ENCODE measurements at regions not wholly inside any gene's neighbourhood (a gene's known extent, or its start where the extent isn't known, plus 50 kb on each side); places are given as distances from the start of the nearest gene placed in this dataset.

- TF ChIP-seq TAF1 (IDR thresholded peaks at IDR 0.05; ENCODE audit: borderline replicate concordance, insufficient read depth, low read length): no peak
- TF ChIP-seq REST (IDR thresholded peaks at IDR 0.05; ENCODE audit: insufficient read depth in 1 of 2, low read depth in 2 of 2, low read length in 2 of 2): no peak
- TF ChIP-seq POLR2AphosphoS5 (IDR thresholded peaks at IDR 0.05; ENCODE audit: low read depth, low read length): no peak
- TF ChIP-seq SIN3A (IDR thresholded peaks at IDR 0.05; ENCODE audit: borderline replicate concordance, insufficient read depth, low read length): no peak
- TF ChIP-seq FOXP2 (optimal IDR thresholded peaks at IDR 0.05; ENCODE audit: borderline replicate concordance, extremely low read depth, extremely low read length, insufficient read depth): no peak
Measured at GRCh38 chr6:164178679-164179332, 764.3 kb downstream of the QKI start.

- no peak for TF ChIP-seq TAF1 (IDR thresholded peaks at IDR 0.05; ENCODE audit: borderline replicate concordance, insufficient read depth, low read length)
- no peak for TF ChIP-seq REST (IDR thresholded peaks at IDR 0.05; ENCODE audit: insufficient read depth in 1 of 2, low read depth in 2 of 2, low read length in 2 of 2)
- no peak for TF ChIP-seq POLR2AphosphoS5 (IDR thresholded peaks at IDR 0.05; ENCODE audit: low read depth, low read length)
- TF ChIP-seq SIN3A (IDR thresholded peaks at IDR 0.05; ENCODE audit: borderline replicate concordance, insufficient read depth, low read length): no peak
- no peak for TF ChIP-seq FOXP2 (optimal IDR thresholded peaks at IDR 0.05; ENCODE audit: borderline replicate concordance, extremely low read depth, extremely low read length, insufficient read depth)
Measured at GRCh38 chr6:164169355-164169754, 754.8 kb downstream of the QKI start.

- TF ChIP-seq REST (IDR thresholded peaks at IDR 0.05; ENCODE audit: insufficient read depth in 1 of 2, low read depth in 2 of 2, low read length in 2 of 2): no peak
- no peak for TF ChIP-seq SIN3A (IDR thresholded peaks at IDR 0.05; ENCODE audit: borderline replicate concordance, insufficient read depth, low read length)
- no peak for TF ChIP-seq POLR2AphosphoS5 (IDR thresholded peaks at IDR 0.05; ENCODE audit: low read depth, low read length)
- TF ChIP-seq TAF1 (IDR thresholded peaks at IDR 0.05; ENCODE audit: borderline replicate concordance, insufficient read depth, low read length): no peak
- TF ChIP-seq FOXP2 (optimal IDR thresholded peaks at IDR 0.05; ENCODE audit: borderline replicate concordance, extremely low read depth, extremely low read length, insufficient read depth): no peak
Measured at GRCh38 chr6:164168595-164168994, 754.1 kb downstream of the QKI start.

GRCh38 chr6:164167873-164168405, 753.4 kb downstream of the QKI start:
- TF ChIP-seq SIN3A (IDR thresholded peaks at IDR 0.05; ENCODE audit: borderline replicate concordance, insufficient read depth, low read length) (no peak), REST (IDR thresholded peaks at IDR 0.05; ENCODE audit: insufficient read depth in 1 of 2, low read depth in 2 of 2, low read length in 2 of 2) (no peak), POLR2AphosphoS5 (IDR thresholded peaks at IDR 0.05; ENCODE audit: low read depth, low read length) (no peak), FOXP2 (optimal IDR thresholded peaks at IDR 0.05; ENCODE audit: borderline replicate concordance, extremely low read depth, extremely low read length, insufficient read depth) (no peak), TAF1 (IDR thresholded peaks at IDR 0.05; ENCODE audit: borderline replicate concordance, insufficient read depth, low read length) (no peak)
